ENCODE measurements at regions not wholly inside any gene's neighbourhood (a gene's known extent, or its start where the extent isn't known, plus 50 kb on each side); places are given as distances from the start of the nearest gene placed in this dataset.

GRCh38 chr7:149565096-149565382 lies 67.4 kb upstream of the ZNF746 start:
- Histone ChIP-seq H4K20me1 (ENCODE audit: insufficient read depth, low read length) (no peaks in the 10 kb centered on the region), H3K27ac (ENCODE audit: low read depth, low read length, poor library complexity, severe bottlenecking) (no peak overlapping the region), H3K9ac (ENCODE audit: low read length) (no peak overlapping the region), H3F3A (ENCODE audit: insufficient read depth, low read length) (no peaks in the 10 kb centered on the region), H3K4me3 (ENCODE audit: low read depth, low read length, poor library complexity, severe bottlenecking) (no peak overlapping the region), H2AFZ (ENCODE audit: low read length) (no peak overlapping the region), H3K9me3 (ENCODE audit: low read length) (peaks cover 13% of the 10 kb centered on the region), H3K36me3 (ENCODE audit: insufficient read depth, low read length) (peaks cover 22% of the 10 kb centered on the region), H3K79me2 (ENCODE audit: insufficient read depth, low read length) (no peaks in the 10 kb centered on the region), H3K4me1 (ENCODE audit: insufficient read depth, low read length, severe bottlenecking) (no peaks in the 10 kb centered on the region), H3K9me2 (ENCODE audit: low read depth, low read length) (no peaks in the 10 kb centered on the region), H3K4me2 (ENCODE audit: low read length) (no peak overlapping the region), H3K27me3 (ENCODE audit: insufficient read depth, low read length) (no peaks in the 10 kb centered on the region)
- TF ChIP-seq, protein P1, sequence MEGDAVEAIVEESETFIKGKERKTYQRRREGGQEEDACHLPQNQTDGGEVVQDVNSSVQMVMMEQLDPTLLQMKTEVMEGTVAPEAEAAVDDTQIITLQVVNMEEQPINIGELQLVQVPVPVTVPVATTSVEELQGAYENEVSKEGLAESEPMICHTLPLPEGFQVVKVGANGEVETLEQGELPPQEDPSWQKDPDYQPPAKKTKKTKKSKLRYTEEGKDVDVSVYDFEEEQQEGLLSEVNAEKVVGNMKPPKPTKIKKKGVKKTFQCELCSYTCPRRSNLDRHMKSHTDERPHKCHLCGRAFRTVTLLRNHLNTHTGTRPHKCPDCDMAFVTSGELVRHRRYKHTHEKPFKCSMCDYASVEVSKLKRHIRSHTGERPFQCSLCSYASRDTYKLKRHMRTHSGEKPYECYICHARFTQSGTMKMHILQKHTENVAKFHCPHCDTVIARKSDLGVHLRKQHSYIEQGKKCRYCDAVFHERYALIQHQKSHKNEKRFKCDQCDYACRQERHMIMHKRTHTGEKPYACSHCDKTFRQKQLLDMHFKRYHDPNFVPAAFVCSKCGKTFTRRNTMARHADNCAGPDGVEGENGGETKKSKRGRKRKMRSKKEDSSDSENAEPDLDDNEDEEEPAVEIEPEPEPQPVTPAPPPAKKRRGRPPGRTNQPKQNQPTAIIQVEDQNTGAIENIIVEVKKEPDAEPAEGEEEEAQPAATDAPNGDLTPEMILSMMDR (IDR thresholded peaks at IDR 0.05; ENCODE audit: low read length), result no peak
- no peak for TF ChIP-seq EZH2 (IDR thresholded peaks at IDR 0.05; ENCODE audit: borderline replicate concordance, low read length)

- peaks cover 8% of the 10 kb centered on the region for H3K9me3 ChIP-seq (ENCODE audit: low read length)
- no peak overlapping the region for H3K27ac ChIP-seq (ENCODE audit: low read depth, low read length, poor library complexity, severe bottlenecking)
- H3K4me3 ChIP-seq (ENCODE audit: low read depth, low read length, poor library complexity, severe bottlenecking), result no peak overlapping the region
- no peaks in the 10 kb centered on the region for H3K9me2 ChIP-seq (ENCODE audit: low read depth, low read length)
- no peaks in the 10 kb centered on the region for H4K20me1 ChIP-seq (ENCODE audit: insufficient read depth, low read length)
- no peak overlapping the region for H3K9ac ChIP-seq (ENCODE audit: low read length)
- H3F3A ChIP-seq (ENCODE audit: insufficient read depth, low read length), result no peaks in the 10 kb centered on the region
- H3K27me3 ChIP-seq (ENCODE audit: insufficient read depth, low read length), result no peaks in the 10 kb centered on the region
- TF ChIP-seq EZH2 (IDR thresholded peaks at IDR 0.05; ENCODE audit: borderline replicate concordance, low read length), result no peak
- TF ChIP-seq, protein P1 (IDR thresholded peaks at IDR 0.05; ENCODE audit: low read length), result no peak
- H3K4me1 ChIP-seq (ENCODE audit: insufficient read depth, low read length, severe bottlenecking), result no peaks in the 10 kb centered on the region
- peaks cover 22% of the 10 kb centered on the region for H3K36me3 ChIP-seq (ENCODE audit: insufficient read depth, low read length)
- no peak overlapping the region for H3K4me2 ChIP-seq (ENCODE audit: low read length)
- no peaks in the 10 kb centered on the region for H3K79me2 ChIP-seq (ENCODE audit: insufficient read depth, low read length)
- H2AFZ ChIP-seq (ENCODE audit: low read length), result no peak overlapping the region
Observed at GRCh38 chr7:149564340-149565095, 66.9 kb upstream of the ZNF746 start.

DNA sequence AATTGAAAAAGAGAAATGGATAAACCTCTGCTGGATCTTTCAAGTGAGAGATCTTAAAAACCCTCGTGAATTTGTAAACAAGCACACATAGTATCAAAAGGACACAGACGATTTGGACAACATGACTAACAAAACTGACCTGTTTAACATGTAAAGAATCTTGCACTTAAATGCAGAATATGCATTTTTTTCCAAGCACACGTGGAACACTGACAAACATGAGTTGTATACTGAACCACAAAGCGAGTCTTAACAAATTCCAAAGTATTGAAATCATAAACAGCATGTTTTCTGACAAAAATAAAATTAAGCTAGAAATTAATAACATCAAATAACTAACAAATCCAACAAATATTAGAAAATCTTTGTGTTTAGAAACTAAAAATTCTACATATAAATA lies 65.0 kb upstream of the ZNF746 start:
- no peak for TF ChIP-seq EZH2 (IDR thresholded peaks at IDR 0.05; ENCODE audit: borderline replicate concordance, low read length)
- TF ChIP-seq, protein P1 (IDR thresholded peaks at IDR 0.05; ENCODE audit: low read length), result no peak
- H2AFZ ChIP-seq (ENCODE audit: low read length), result no peak overlapping the region
- no peaks in the 10 kb centered on the region for H3K79me2 ChIP-seq (ENCODE audit: insufficient read depth, low read length)
- H3K9me2 ChIP-seq (ENCODE audit: low read depth, low read length), result no peaks in the 10 kb centered on the region
- H3K27me3 ChIP-seq (ENCODE audit: insufficient read depth, low read length), result no peaks in the 10 kb centered on the region
- H3K27ac ChIP-seq (ENCODE audit: low read depth, low read length, poor library complexity, severe bottlenecking), result no peak overlapping the region
- peaks cover 21% of the 10 kb centered on the region for H3K36me3 ChIP-seq (ENCODE audit: insufficient read depth, low read length)
- no peaks in the 10 kb centered on the region for H4K20me1 ChIP-seq (ENCODE audit: insufficient read depth, low read length)
- no peak overlapping the region for H3K9ac ChIP-seq (ENCODE audit: low read length)
- H3K9me3 ChIP-seq (ENCODE audit: low read length), result no peaks in the 10 kb centered on the region
- no peak overlapping the region for H3K4me2 ChIP-seq (ENCODE audit: low read length)
- no peaks in the 10 kb centered on the region for H3K4me1 ChIP-seq (ENCODE audit: insufficient read depth, low read length, severe bottlenecking)
- H3K4me3 ChIP-seq (ENCODE audit: low read depth, low read length, poor library complexity, severe bottlenecking), result no peak overlapping the region
- H3F3A ChIP-seq (ENCODE audit: insufficient read depth, low read length), result no peaks in the 10 kb centered on the region
